NT2/D1 (cell line): ENCODE measurements at regions not wholly inside any gene's neighbourhood (a gene's known extent, or its start where the extent isn't known, plus 50 kb on each side); places are given as distances from the start of the nearest gene placed in this dataset.
A peak's percentile ranks its signal among the peaks of the same experiment; 100 is the strongest.

Experiments
- DNase-seq: peaks from one replicate; pipeline ENCODE4 v3.0.0-alpha.2; 2011; ENCODE audit warnings: low read depth, low spot score
- H3K27me3 ChIP-seq: 2 replicates; pipeline ENCODE4 v1.6.0; 2011; ENCODE audit warnings: mild to moderate bottlenecking; ENCODE audit not compliant: insufficient read length, insufficient read depth
- H3K36me3 ChIP-seq: 2 replicates; pipeline ENCODE4 v1.6.1; 2011; ENCODE audit warnings: mild to moderate bottlenecking, low read length, mixed read lengths; ENCODE audit not compliant: insufficient read depth, insufficient read length
- H3K4me1 ChIP-seq: 2 replicates; pipeline ENCODE4 v1.5.1; 2011; ENCODE audit not compliant: insufficient read depth, insufficient read length
- H3K4me3 ChIP-seq: 2 replicates; pipeline ENCODE4 v1.5.1; 2011; ENCODE audit warnings: low read depth; ENCODE audit not compliant: insufficient read length
- H3K9ac ChIP-seq: 2 replicates; pipeline ENCODE4 v1.6.0; 2011; ENCODE audit warnings: low read depth; ENCODE audit not compliant: insufficient read length
- H3K9me3 ChIP-seq: 2 replicates; pipeline ENCODE4 v1.5.1; 2011; ENCODE audit warnings: mild to moderate bottlenecking, low read length; ENCODE audit not compliant: insufficient read depth
- SUZ12 ChIP-seq: IDR thresholded peaks from 2 replicates; pipeline ENCODE4 v1.6.1; 2011; ENCODE audit not compliant: insufficient read length, insufficient read depth; ENCODE audit errors: extremely low read depth
- YY1 ChIP-seq: IDR thresholded peaks from 2 replicates; pipeline ENCODE4 v1.6.1; 2011; ENCODE audit not compliant: insufficient read length, insufficient read depth
- ZNF274 ChIP-seq: IDR thresholded peaks from 2 replicates; pipeline ENCODE4 v1.6.1; 2011; ENCODE audit warnings: mild to moderate bottlenecking, low read depth, low read length

DNA sequence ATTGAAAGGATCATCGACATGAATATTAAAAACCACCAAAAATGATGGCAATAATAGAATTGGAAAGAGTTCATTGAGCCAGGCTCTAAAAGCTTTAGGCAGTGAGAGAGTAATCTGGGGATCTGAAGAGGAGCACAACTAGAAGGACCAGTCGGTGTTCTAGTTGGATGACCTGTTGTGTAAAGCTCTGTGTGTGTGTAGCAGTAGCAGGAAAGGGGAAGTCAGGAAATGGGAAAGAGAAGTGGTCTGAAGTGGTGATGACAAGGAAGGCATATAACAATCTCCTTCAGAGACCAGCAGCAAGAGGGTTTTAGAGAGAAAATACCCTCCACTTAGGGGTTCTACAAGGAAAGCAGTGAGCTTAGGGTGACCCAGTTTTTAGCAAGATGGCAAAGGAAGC is 539.2 kb downstream of the HTR7 start:
- Histone ChIP-seq H3K9ac (no peak overlapping the region), H3K27me3 (no peaks in the 10 kb centered on the region), H3K4me1 (peaks cover 3% of the 10 kb centered on the region), H3K4me3 (no peak overlapping the region), H3K36me3 (no peaks in the 10 kb centered on the region), H3K9me3 (no peaks in the 10 kb centered on the region)
- TF ChIP-seq SUZ12 (no peak), YY1 (no peak), ZNF274 (no peak)
- DNase-seq = no peak

DNA sequence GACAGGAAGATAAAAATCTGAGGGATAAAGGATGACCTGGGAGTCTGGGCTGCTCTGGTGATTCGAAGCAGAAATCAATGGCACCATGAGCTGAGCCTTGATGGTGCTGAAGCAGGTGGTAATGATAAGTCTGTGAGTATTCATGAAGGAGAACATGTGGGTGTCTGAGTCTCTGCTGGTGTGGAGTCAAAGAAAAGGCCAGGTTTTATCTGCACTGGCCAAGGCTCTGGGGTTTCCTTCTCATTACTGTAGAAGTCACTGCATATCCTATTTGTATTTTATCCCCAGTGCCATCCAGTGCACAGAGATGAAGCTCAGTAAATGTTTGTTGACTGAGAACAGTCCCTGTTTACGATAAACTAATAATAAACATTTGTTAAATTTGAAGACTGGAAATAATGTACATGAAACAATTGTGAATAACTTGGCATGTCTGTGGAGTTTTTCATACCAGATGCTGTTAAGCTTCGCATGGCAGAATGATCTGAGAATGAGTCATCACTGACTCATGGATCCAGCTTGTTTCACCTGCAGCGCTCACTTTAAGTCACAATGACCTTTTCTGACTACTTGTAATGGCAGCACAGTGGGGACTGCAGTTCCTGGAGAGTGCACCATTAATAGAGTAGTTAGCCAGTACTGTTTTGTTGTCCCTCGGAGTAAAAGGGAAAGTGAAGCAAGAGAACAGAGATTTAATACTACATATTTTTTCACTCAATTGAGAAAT is 538.5 kb downstream of the HTR7 start:
- DNase-seq = peak; percentile 78
- TF ChIP-seq ZNF274 (no peak), YY1 (no peak), SUZ12 (no peak)
- Histone ChIP-seq H3K9ac (no peak overlapping the region), H3K9me3 (no peaks in the 10 kb centered on the region), H3K27me3 (no peaks in the 10 kb centered on the region), H3K4me1 (peaks cover 3% of the 10 kb centered on the region), H3K4me3 (no peak overlapping the region), H3K36me3 (no peaks in the 10 kb centered on the region)

DNA sequence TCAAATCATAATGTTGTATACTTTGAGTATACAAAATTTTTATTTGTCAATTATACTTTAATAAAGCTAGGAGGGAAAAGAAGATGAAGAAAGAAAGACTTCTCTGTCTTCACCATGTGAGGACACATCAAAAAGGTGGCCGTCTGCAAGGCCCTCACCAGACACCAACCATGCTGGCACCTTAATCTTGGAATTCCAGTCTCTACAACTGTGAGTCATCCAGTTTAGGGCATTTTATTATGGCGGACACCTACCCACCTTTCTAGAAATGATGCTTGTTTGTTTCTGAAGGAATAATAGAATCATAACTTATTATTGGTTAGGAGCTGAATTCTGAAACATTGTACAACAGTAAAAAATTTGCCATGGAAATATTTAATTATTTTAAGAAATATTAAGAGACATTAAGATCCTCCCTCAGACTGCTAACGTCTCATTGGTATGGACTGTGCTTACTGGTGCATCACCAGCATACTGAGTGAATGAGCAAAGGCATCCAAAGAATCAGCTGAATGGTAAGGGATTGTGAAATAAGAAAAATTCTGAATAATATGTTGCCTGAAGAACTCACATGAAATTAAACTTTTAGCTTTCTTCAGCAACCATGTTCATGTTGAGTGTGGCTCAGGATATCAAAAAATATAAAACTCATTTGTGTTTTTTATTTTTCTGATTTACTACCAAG is 536.6 kb downstream of the HTR7 start:
- no peak for DNase-seq
- peaks cover 3% of the 10 kb centered on the region for H3K4me1 ChIP-seq

DNA sequence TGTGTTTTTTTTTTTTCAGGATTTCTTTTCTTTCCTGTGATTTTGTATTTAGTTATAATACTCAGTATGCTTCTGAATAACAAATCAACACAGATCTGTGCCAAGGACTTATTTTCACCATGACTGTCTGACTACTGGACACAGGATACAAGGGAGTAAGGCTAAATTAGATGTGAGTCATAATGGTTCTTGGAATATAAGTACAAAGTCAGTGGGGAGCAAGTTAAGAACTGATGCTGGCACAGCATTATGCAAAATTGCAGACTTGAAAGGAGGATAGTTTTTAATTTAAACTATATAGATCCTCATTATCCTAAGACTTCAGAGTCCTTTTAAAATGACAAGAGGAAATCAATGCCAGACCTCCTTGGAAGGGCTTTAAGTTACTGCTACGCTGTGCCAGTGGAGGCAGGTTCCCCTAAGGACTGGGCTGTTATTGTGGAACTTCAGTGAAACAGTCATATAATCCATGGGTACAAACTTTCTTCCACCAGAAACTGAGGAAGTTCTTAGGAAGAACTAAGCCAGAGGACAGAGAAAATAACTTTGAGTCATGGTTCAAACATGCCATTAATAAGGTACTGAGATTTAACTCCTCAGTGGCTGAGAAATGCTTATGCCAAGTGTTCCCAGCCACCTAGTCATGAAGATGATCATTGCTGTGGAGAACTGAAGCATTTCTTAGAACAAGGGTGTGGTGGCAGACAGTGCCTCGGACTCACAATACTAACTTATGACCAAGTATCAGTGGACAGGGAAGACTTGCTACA is 531.2 kb downstream of the HTR7 start:
- Histone ChIP-seq H3K9me3 (peaks cover 5% of the 10 kb centered on the region; the same call in 1 of the 2 replicates), H3K4me3 (no peak overlapping the region), H3K36me3 (no peaks in the 10 kb centered on the region), H3K4me1 (no peaks in the 10 kb centered on the region), H3K9ac (no peak overlapping the region), H3K27me3 (no peaks in the 10 kb centered on the region)
- DNase-seq = no peak
- TF ChIP-seq SUZ12 = no peak
- TF ChIP-seq ZNF274 = no peak
- no peak for TF ChIP-seq YY1

More for the DNA sequence above, 536.6 kb downstream of the HTR7 start:
- H3K9me3 ChIP-seq = no peaks in the 10 kb centered on the region
- H3K9ac ChIP-seq = no peak overlapping the region
- no peak overlapping the region for H3K4me3 ChIP-seq
- no peaks in the 10 kb centered on the region for H3K36me3 ChIP-seq
- H3K27me3 ChIP-seq = no peaks in the 10 kb centered on the region
- TF ChIP-seq ZNF274 = no peak

DNA sequence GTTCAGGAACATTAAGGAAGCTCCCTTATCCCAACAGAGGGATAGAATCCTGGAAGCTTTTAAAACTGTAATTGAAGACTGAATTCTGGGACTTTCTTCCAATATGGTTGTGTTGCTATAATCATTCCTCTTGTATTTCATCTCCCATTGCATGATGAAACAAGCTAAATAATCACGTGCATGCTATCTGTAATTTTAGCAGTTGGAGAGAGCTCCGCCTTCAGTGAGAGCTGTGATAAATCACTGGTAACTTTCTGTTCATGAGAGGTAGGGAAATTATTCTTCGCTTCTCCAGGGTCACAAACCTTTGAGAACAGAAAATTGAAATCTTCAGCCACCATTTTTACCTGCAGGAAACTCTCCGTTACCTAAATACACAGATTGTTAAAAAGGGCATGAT is 530.2 kb downstream of the HTR7 start:
- Histone ChIP-seq H3K9me3 (peaks cover 5% of the 10 kb centered on the region; the same call in 1 of the 2 replicates), H3K4me3 (no peak overlapping the region), H3K4me1 (no peaks in the 10 kb centered on the region), H3K9ac (no peak overlapping the region), H3K27me3 (no peaks in the 10 kb centered on the region), H3K36me3 (no peaks in the 10 kb centered on the region)
- TF ChIP-seq ZNF274 = no peak
- TF ChIP-seq SUZ12 = no peak
- TF ChIP-seq YY1 = no peak
- no peak for DNase-seq

DNA sequence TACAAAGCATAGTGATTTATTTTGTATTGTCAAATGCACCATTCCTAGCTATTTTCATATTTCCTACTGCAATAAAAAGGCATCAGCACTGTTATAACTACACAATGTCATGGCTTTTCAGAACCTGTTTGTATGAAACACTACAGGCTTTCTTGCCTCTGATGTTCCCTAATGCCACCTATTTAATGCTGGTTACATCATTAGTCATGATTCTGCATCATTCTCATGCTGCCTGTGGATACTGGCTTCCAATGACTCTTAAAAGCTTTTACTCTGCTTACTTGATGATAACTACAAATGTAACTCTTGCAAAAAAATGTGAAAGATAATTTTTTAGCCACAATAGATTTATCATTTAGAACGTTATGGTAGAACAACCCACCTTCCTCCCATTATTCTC is 529.4 kb downstream of the HTR7 start:
- TF ChIP-seq ZNF274 (no peak), YY1 (no peak), SUZ12 (no peak)

DNA sequence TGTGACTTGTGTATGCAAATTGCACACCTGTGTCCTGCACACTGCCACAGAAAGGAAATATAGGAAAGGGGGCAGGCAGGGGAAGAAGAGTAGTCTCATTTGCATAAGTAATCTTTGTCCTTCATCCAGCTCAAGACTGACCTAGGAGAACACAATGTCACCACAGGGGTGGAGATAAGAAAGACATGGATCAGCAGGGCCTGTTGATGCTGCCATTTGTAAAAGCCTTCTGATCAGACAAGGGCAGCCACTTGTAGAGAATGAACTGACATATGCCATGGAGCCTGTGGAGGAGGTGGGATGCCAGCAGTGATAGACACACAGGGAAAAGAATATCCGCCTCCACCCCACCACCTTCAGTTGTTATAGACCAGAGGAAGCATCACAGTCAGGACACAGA is 528.9 kb downstream of the HTR7 start:
- Histone ChIP-seq H3K9me3 (peaks cover 5% of the 10 kb centered on the region; the same call in 1 of the 2 replicates), H3K27me3 (no peaks in the 10 kb centered on the region), H3K4me1 (no peaks in the 10 kb centered on the region), H3K9ac (no peak overlapping the region), H3K36me3 (no peaks in the 10 kb centered on the region), H3K4me3 (no peak overlapping the region)
- DNase-seq = no peak
- TF ChIP-seq SUZ12 (no peak), ZNF274 (no peak), YY1 (no peak)

More for the DNA sequence above, 529.4 kb downstream of the HTR7 start:
- no peaks in the 10 kb centered on the region for H3K4me1 ChIP-seq
- no peak for DNase-seq
- peaks cover 5% of the 10 kb centered on the region; the same call in 1 of the 2 replicates for H3K9me3 ChIP-seq
- no peaks in the 10 kb centered on the region for H3K36me3 ChIP-seq
- no peak overlapping the region for H3K4me3 ChIP-seq
- no peak overlapping the region for H3K9ac ChIP-seq
- H3K27me3 ChIP-seq = no peaks in the 10 kb centered on the region
